HG03095 (cell line): ENCODE measurements at regions not wholly inside any gene's neighbourhood (a gene's known extent, or its start where the extent isn't known, plus 50 kb on each side); places are given as distances from the start of the nearest gene placed in this dataset.

ENCODE experiments used
- ATAC-seq: cut with Tn5 transposase; IDR thresholded peaks from one replicate; pipeline ENCODE4 v1.9.1; 2021; ENCODE audit warnings: moderate library complexity; ENCODE audit not compliant: unreplicated experiment

DNA sequence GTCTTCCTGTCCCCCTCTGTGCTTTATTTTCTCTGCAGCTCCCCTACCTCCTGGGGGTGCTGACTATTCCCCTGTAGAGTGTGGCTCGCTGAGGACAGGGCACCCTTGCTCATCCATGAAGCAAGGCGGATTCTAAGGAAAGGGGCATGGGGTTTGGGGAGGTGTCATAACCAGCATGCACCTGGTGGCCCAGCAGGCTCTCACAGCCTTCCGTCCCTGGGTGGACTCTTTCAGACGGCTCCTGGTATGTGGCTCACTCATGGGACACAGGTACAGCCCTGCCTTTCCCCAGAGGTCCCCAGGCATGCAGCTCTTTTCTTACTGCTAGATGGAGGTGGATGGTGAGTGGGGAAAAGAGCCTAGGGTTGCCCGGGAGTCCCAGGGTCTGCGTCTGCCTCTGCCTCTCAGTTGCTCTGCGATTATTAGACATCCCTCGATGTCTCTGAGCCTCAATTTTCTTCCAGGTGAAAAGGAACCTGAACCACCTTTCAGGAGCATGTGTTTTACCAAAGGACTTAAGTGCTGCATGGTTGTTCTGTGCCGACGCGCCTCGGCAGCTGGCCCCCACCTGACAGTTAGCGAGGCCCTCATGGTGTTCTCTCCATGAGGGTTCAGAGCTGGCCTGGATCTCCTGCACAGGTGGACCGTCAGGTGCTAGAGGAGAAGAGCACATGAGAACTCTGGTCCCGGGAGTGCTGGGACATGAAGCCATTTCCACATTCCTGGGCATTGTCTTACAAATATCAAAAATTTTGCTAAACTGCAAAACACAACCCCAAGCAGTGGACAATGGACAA lies 172.5 kb upstream of the SHH start:
- ATAC-seq = no peak

DNA sequence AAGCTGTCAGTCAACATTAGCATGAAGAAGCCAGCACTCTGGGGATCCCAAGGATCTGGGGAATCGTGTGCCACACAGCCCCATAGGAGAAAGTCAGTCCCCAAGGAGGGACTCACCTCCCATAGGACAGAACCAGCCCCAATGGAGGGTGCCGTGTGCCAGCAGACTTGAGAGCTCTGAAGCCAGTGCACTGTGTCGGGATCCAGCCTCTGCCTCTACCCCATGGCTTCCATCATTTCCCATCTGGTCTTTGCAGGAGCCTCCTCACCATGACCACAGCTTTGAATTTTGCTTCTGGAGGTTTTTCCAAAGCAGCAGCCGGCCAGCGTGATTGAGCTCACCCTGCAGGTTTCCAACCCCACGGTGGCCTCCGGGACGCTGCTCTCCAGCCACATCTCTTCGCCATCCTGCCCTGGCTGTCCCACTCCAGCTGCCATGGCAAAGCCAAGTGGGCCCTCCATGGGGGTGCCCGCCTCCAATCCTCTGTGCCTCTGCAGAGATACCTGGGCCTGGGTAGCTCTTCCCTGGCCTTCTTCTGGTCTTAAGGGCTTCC lies 171.8 kb upstream of the SHH start:
- no peak for ATAC-seq

DNA sequence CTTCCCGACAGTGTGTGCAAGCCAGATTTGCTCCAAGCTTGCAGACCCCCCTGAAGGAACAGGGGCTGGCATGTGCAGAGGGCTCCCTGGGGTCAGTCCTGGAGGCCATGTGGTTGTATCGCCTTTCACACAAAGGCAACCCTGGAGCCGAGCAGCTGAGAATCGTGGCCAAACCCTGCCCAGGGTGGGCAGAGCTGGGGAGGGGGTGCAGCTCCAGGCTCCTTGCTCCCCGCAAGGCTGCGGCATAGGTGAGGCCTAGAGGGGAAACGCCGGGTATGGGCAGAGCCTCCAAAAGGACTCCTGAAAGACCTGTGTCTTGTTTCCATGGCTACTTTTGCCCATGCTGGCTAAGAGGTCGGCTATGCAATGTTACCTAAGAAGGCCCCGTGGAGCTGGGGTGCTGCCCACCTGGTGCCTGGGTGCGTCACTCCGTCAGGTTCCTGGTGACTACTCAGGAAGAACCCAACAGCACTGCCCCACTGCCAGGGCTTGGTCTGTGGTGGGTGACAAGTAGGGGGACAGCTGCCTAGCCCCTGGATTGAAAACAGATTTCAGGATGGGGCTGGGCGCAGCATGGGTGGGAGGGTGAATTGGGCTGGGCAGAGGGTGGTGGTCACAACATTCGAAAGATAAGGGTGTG lies 171.0 kb upstream of the SHH start:
- ATAC-seq = no peak

DNA sequence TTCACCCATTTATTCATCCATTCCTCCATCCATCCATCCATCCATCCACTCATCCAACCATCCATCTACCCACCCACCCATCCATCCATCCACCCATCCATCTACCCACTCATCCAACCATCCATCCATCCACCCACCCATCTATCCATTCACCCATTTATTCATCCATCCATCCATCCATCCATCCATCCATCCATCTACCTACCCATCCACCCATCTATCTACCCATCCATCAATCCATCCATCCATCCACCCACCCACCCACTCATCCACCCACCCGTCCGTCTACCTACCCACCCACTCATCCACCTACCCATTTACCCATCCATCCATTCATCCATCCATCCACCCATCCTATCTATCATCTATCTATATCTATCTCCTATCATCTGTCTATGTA lies 169.4 kb upstream of the SHH start:
- no peak for ATAC-seq

DNA sequence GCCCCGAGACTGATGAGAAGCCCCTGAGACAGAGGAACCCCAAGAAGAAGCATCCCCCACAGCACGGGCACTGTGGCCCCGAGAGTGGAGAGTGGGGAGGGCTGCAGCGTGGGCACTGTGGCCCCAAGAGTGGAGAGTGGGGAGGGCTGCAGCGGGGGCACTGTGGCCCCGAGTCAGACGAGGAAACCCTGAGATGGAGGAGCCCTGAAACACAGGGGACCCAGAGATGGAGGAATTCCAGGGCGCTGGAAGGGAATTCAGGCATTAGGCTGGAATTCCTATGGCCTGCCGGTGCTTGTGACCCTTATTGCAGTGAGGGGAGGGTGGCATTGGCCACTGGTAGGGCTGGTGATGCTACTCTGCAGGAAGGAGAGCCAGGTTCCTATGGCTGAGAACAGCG lies 168.6 kb upstream of the SHH start:
- no peak for ATAC-seq

DNA sequence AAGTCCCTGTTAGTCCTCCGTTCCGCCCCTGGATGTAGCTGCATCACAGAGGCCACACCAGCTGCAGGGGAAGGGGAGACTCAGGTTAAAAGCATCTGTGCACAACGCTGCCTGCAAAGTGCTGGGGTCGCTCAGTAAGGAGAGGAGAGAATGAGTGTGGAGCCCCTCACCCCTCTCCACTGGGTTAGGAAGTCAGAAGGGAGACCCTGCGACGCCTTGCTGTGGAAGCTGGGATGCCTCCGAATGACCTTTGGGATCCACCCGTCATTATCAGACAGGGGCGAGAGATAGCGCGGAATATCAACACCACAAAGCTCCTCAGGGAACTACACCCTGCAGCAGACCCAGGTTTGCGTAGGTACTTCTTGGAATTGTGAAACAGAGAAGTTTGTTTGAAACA lies 167.7 kb upstream of the SHH start:
- no peak for ATAC-seq

DNA sequence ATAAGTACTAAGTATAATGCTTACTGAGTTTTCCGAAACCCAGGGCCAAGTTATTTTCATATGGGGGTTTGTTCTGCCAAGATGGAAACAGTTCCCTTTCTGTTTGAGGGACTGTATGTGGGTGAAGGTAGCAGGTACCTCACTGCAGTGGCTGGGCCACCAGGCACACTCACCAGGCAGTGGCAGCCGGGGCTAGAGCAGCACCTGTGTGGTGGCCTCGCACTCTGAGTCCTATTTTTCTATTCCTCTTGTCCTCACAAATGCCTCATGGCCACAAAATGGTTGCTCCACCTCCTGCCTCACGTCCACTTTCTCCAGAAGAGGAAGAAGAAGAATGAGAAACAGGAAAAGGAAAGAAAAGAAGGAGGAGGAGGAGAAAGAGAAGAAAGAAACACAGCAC lies 167.3 kb upstream of the SHH start:
- no peak for ATAC-seq

DNA sequence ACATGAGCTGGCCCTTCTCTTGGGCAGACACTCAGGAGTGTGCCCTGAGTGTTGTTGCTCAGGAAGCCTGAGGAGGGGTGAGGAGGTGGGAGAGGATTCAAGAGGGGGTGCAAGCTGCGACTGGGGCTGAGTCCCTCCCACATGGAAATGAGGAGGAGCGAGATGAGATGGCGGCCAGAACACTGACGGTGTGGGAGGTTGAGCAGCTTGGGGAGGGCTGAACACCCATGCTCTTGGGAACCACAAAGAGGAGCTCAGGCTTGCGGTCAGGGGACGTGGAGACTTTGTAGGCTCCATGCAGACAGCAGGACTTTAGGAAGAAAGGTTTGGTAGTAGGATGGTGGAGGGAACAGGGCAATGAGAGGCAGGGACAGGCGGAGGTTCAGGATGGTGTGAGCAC lies 163.2 kb upstream of the SHH start:
- no peak for ATAC-seq

DNA sequence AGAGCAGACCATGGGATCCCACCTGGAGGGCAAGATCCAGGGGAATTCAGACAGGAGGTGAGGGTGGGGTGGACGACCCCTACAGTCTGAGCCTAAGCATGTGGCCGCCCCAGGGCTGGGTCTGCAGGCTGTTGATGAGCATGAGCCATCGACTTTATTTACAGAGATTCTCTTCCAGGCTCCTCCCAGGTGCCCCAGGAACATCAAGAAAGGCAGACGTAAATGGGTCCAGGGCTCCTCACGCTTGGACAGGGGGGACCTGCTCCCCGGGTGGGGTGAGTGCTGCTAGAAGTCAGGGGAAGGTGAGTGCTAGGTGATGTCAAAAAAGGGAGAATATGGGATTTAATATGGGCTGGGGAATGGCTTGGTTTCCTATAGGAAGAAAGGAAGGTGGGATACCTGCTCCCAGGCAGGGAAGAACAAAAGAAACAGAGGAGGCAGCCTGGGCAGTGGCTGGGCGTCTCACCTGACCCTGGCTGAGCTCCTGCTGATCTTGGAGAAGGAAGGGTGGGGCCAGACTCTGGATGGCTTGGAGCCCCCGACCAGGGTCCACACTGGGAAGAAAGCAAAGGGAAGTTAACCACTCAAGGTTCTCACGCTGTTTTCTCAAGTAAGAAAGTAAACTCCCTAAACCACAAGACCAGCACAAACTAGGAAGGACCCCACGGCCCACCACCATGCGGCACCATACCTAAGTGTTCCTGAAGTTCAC lies 162.1 kb upstream of the SHH start:
- no peak for ATAC-seq

DNA sequence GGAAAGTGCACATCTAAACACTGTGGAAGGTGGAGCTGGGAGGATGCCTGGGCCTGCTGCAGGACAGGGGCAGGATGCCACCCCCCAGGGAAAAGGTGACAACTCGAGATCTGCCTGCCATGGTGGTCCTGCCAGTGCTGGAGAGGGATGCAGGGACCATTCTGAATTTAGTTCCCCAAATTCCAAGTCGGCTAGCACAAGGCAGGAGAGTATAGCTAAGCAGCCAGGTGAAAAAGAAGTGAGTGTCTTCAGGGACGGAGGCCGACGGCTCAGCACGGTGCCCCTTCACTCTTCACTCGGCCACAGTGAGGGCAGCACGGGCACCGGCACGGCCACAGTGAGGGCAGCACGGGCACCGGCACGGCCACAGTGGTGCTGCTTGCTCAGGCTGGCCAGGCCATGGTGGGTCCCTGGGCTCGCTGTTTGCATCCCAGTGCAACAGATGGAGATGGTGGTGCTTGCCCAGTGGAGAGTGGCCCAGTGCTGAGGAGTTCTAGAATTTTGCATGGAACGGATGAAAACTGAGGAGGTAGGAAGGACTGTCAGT lies 161.3 kb upstream of the SHH start:
- ATAC-seq = no peak

DNA sequence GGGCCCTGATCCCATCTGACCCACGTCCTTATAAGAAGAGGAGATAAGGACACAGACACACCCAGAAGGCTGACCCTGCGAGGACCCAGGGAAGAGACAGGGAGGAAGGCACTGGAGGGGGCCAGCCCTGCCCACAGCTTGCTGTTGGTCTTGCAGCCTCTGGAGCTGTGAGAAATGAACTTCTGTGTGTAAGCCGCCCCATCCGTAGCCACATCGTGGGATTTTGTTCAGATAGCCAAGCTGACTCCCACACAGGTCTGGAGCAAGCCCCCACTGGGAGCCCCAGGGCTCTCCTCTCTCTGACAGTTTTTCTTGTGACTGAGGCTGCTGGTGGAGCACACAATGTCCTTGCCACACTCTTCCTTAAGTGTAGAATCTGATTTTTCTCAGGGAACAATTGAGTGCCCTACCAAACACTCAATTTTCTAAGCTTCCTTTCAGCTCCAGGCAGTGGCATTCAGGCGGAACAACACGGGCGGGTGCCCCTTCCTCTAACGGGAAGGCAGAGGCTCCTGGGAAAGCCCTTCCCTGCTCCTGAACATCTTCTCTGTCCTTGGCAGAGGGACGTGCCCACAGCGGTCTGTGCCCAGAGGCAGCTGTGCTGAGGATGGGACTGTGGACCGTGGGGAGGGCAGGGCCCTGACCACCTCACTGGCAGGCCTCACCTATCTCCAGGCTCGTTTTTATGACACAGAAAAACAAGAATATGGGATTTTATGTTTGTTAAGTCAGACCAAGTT lies 160.6 kb upstream of the SHH start:
- ATAC-seq = no peak

DNA sequence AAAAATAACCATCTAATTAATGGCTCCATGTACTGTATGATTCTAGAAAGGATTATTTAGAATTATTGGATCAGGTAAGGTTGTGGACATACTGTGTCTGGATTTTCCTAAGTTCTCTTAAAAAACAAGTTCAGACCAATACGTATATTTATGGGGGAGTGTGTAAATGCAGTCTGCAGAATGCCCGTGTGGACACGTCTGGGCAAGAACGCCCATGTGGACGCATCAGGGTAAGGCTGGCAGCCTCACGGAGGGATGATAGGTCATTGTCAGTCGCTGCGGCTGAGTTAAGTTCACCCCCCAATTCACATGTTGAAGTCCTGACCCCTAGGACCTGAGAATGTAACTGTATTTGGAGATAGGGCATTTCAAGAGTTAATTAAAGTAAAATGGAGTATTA lies 160.0 kb upstream of the SHH start:
- no peak for ATAC-seq

DNA sequence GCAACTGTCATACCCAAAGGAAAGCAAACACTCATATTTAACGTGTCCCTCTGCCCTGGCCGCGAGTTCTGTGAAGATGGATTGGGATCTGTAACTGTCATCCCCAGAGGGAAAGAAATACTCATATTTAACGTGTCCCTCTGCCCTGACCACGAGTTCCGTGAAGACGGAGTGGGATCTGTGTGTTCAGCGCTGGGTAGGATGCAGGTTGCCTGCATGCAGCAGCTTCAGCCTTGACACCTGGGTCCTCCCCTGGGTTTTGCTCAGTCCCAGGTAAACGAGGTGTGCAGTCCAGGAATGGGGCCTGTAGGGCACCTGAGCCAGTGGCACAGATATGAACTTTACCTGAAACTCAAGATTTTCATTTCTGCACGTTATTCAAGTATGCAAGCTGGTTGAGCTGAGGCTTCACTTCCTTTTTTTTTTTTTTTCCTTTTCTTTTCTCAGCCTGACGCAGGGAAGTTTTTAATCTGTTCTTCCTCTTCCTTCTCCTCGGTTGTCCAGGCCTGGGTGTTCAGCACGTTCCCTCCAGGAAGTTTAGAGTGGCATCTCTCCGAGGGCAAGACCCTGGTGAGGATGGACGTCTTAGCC lies 159.0 kb upstream of the SHH start:
- no peak for ATAC-seq

DNA sequence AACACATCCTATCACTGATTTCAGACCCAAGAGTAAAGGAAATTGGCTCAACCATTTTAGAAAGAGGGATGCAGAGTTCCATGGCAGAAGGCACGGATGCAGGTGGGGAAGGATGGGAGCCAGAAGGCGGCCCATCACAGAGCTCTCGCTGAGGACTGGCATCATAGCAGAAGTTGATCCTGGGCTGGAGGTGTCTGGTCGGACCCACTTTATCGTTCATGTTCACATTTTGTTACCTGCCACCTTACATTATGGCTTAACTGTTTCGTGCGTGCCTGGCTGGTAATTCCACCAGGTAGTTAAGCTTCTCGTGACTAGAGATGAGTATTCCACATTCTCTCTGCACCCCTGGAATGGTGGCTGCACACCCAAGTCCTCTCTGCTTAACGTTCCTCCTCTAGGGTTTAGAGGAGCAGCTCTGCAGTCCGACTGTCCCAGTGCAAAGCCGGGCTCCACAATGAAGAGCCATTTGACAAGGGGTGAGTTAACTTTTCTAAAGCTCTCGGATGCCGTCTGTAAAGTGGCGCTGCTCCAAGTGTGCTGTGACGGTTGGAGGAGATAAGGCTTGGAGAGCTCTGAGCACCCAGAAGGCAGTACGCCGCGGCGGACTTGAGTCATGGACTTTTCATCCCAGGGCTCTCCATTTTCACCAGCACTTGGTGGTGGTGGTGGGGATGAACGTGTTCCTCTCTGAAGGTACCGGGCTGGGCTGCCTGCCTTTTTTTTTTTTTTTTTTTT lies 157.1 kb upstream of the SHH start:
- no peak for ATAC-seq

DNA sequence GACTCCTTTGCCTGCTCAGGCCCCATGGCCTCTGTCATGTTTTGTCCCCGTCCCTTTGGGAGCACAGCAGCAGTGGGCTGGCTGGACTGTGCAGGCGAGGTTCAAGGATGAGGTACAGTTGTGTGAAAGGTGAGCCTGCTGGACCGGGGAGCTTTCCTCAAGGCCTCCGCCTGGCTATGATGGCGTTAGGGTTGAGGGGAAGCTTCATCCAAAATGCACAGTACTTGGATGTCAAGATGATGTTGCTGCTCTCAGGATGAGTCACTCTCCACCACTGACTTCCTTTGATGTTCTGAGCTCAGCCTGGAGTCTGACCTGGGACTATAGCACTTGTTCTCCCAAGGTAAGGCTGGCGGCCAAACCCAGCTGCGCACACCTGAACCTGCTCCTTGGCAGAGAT lies 152.7 kb upstream of the SHH start:
- no peak for ATAC-seq

DNA sequence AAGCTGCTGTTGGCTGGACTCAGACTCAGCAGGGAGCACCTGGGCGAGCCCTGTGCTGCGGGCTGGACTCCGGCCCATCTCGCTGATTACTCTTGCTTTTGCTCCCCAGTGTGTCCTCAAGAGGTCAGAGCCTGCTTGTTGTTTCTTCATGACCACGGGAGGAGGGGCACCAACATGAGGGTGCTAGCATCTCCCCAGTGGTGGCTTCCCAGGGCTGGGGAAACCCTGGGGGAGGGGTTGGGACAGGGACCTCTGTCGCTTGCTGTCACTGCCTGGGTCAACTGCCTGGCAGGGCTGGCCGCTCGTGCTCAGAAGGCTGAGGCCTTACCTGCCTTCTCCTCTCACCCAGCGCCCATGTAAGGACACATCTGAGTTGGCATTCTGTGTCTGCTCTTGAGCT lies 152.3 kb upstream of the SHH start:
- ATAC-seq = no peak

DNA sequence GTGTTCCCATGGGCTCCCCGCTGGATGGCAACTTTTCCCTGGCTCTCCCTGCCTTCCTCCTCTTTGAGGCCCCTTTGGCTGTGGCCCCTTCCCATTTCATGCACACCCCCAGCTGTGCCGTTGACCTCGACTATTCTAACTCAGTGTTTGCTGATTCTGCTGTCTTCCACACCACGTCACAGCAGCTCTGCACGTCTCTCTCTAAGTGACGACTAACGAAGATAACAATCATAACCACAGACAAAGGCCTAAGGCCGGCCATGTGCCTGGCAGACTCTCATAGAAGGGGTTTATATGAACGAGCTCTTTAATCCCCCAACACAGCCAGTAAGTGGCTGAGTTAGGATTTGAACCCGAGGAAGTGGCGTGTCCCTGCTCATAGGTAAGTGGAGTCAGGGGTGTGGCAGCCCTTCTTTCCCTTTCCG lies 151.5 kb upstream of the SHH start:
- no peak for ATAC-seq

DNA sequence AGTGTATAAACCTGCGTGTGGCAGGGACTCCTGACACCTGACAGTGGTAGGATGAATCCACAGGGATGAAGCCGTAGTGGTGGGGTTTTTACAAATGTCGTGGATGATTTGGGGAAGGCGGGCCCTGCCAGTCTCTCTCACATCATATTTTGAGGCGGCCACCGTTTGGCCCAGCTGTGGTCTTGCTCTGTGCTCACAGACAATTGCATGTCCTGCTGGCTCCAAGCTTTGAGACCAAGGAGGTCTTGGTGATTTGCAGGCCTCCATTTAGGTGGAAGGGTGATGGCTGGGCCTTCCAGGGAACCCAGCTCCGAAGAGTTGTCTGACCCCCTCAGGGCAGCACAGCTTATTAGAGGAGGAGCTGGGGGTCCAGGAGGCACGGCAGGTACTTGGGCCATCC lies 151.1 kb upstream of the SHH start:
- no peak for ATAC-seq

DNA sequence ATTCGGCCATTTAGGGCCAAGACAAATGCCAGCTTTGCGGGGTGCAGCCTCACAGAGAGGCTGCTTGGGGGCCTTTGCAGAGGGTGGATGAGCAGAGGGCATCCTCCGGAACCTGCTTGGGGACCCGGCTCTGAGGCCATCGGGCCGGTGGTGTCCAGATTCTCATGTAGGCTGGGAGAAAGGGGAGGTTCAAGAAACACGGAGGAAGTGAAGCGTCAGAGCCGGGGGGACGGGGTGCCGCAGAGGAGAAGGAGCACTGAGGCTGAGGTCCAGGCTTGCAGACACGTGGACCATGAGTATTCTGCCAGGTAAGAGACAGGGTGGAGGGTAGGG lies 150.7 kb upstream of the SHH start:
- no peak for ATAC-seq
